Urinary bladder (tissue), 3 donors: ENCODE measurements at regions not wholly inside any gene's neighbourhood (a gene's known extent, or its start where the extent isn't known, plus 50 kb on each side); places are given as distances from the start of the nearest gene placed in this dataset.

Experiments
- DNase-seq: peaks from one replicate; pipeline ENCODE4 v3.0.0-alpha.2; 2015; ENCODE audit errors: extremely low spot score
- H3K27ac ChIP-seq: one replicate; pipeline ENCODE4 v1.5.1; 2013; ENCODE audit warnings: low read depth, mild to moderate bottlenecking, moderate library complexity
- H3K36me3 ChIP-seq: one replicate; pipeline ENCODE4 v1.6.1; 2013; ENCODE audit warnings: mild to moderate bottlenecking, moderate library complexity; ENCODE audit not compliant: insufficient read depth
- H3K4me1 ChIP-seq: one replicate; pipeline ENCODE4 v1.6.1; 2013; ENCODE audit warnings: mild to moderate bottlenecking, moderate library complexity; ENCODE audit not compliant: insufficient read depth
- H3K4me3 ChIP-seq: one replicate; pipeline ENCODE4 v1.5.1; 2013; ENCODE audit warnings: low read depth, low read length
- WGBS: extraction: QIAGEN DNeasy Blood & Tissue Kit; methylation state at CpG from one replicate; pipeline ENCODE4 v1.1.7; 2013; 5-methylcytosine and 5-hydroxymethylcytosine counted together
- donor health status: healthy with polysubstance abuse.
- donor health status: healthy.

DNA sequence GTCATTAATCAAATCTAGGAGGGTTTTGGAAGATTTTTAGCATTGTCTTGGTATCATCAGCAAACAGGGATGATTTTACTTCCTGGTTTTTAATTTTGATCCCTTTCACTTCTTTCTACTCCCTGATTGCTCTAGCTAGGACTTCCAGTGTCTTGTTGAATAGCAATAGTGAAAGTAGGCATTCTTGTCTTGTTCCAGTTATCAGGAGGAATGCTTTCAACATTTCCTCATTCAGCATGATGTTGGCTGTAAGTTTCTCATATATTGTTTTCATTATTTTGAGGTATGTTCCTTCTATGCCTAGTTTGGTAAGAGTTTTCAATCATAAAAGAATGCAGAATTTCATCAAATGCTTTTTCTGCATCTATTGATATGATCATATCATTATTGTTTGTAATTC is 244.2 kb upstream of the CLEC14A start:
- no peak for DNase-seq
- H3K4me1 ChIP-seq, result no peaks in the 10 kb centered on the region
- H3K4me3 ChIP-seq, result no peak overlapping the region
- no peaks in the 10 kb centered on the region for H3K36me3 ChIP-seq
- H3K27ac ChIP-seq, result no peak overlapping the region

DNA sequence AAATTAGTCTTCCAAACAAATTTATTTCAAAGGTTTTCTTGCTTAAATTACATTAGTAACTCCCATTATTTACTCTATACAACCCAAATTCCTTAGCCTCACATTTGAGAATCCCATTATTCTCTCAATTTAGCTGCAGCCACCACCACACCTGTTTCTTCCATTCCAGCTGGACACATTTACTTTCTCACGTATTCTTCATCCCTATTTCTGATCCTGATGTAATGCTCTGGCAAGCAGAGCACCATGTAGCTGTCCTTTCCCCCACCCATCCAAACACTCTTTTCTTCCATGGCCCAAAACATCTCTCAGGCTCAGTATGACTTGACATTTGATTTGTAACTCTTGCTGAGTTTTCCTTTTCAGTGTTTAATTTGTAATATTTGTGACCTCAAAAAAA is 240.2 kb upstream of the CLEC14A start:
- no peaks in the 10 kb centered on the region for H3K36me3 ChIP-seq
- DNase-seq, result no peak
- H3K27ac ChIP-seq, result no peak overlapping the region
- H3K4me3 ChIP-seq, result no peak overlapping the region
- no peaks in the 10 kb centered on the region for H3K4me1 ChIP-seq
- 57% methylated on average over 1 of the region's 1 CpG for WGBS

DNA sequence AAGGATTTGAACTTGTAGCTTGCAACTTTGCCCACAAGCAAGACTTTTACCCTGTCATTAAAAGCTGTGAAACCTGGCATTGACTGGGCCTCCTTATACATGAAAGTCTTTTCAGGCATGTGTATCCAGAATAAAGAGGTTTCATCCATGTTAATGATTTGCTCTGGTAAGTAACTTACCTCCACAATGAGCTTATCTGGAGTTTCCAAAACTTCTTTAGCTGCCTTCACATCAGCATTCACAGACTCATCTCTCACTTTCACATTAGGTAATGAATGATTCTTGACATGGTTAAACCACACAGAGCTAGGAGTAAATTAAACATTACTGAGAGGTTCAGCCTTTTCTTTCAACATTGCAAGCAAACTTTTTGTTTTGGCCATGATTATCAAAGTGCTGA is 234.4 kb upstream of the CLEC14A start:
- DNase-seq, result no peak
- H3K4me3 ChIP-seq, result no peak overlapping the region
- H3K4me1 ChIP-seq, result no peaks in the 10 kb centered on the region
- no peaks in the 10 kb centered on the region for H3K36me3 ChIP-seq
- H3K27ac ChIP-seq, result no peak overlapping the region

DNA sequence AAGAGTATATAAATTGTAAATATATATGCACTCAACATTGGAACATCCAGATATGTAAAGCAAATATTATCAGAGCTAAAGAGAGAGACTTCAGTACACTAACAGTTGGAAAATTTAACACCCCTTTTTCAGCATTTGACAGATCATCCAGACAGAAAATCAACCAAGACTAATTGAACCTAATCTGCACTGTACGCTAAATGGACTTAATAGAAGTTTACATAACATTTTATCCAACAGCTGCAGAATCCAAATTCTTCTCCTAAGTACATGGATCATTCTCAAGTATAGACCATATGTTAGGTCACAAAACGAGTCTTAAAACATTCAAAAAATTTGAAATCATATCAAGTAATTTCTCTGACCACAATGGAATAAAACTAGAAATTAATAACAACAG is 229.1 kb upstream of the CLEC14A start:
- H3K4me3 ChIP-seq, result no peak overlapping the region
- H3K27ac ChIP-seq, result no peak overlapping the region
- 33% methylated on average over 2 of the region's 2 CpGs for WGBS
- no peaks in the 10 kb centered on the region for H3K36me3 ChIP-seq
- no peak for DNase-seq
- no peaks in the 10 kb centered on the region for H3K4me1 ChIP-seq

DNA sequence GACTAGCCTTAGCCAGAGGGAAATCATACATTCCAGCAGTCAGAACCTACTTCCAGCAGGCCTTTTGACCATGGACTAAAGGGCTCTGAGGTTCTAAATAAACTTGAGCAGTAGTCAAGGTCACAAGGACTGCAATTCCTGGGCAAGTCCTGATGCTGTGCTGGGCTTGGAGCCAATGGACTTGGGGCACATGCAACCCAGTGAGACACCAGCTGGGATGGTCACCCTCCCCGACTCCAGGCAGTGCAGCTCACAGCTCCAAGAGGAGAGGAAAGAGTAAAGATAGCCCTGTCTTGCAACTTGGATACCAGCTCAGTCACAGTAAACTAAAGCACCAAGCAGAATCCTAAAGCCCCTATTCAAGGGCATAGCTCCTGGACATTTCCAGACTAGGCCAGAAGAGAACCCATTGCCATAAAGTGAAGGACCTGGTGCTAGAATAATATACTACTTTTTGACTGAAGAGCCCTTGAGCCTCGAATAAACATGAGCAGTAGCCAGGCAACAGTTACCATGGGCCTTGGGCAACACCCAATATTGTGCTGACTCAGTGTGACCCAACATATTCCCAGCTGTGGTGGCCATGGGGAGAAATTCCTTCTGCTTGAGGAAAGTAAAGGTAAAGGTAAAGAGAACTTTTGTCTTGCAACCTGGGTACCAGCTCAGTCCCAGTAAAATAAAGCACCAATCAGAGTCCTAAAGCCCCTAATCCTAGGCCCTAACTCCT is 226.2 kb upstream of the CLEC14A start:
- H3K4me3 ChIP-seq, result no peak overlapping the region
- H3K4me1 ChIP-seq, result no peaks in the 10 kb centered on the region
- 73% methylated on average over 2 of the region's 2 CpGs for WGBS
- H3K27ac ChIP-seq, result no peak overlapping the region
- no peaks in the 10 kb centered on the region for H3K36me3 ChIP-seq
- no peak for DNase-seq

DNA sequence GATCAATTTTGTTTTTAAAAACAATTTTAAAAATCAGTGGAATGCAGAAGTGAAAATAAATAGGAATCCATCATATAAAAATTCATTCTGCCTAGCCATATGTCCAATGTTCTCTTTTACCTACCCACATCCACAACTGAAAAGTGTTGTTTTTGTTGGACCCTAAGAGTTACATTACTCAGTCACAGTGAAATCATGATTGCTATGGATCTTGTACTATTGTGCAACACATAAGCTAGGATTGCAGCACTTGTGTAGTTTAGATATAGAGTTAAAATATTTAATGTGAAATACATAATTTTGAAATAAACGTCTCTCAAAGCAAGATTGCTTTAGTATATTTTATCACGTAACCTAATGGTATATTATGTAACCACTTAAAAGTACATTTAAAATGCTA is 213.3 kb upstream of the CLEC14A start:
- Histone ChIP-seq H3K27ac (no peak overlapping the region), H3K4me3 (no peak overlapping the region), H3K36me3 (no peaks in the 10 kb centered on the region), H3K4me1 (no peaks in the 10 kb centered on the region)
- no peak for DNase-seq
- 63% methylated on average over 2 of the region's 2 CpGs for WGBS

DNA sequence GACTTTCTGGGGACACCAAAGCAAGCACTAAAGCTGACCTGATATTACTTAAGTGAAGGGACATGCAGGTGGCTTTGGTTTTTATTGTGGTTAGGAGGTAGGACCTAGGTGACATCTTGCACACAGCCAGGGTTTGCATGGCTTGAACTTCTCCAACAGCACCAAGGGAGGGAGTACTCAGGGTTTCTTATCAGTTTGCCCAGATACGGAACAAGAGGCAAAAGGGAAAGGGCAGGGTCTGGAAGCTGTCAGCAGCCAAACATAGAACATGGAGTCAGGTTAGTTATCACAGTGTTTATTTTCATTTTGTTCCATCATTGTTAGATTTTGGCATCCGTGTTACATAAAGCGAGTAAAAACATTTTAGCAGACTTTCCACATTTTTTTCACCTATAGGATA is 186.3 kb upstream of the CLEC14A start:
- H3K4me1 ChIP-seq, result no peaks in the 10 kb centered on the region
- H3K4me3 ChIP-seq, result no peak overlapping the region
- no peak overlapping the region for H3K27ac ChIP-seq
- no peaks in the 10 kb centered on the region for H3K36me3 ChIP-seq
- WGBS, result 40% methylated on average over 3 of the region's 3 CpGs
- DNase-seq, result no peak

DNA sequence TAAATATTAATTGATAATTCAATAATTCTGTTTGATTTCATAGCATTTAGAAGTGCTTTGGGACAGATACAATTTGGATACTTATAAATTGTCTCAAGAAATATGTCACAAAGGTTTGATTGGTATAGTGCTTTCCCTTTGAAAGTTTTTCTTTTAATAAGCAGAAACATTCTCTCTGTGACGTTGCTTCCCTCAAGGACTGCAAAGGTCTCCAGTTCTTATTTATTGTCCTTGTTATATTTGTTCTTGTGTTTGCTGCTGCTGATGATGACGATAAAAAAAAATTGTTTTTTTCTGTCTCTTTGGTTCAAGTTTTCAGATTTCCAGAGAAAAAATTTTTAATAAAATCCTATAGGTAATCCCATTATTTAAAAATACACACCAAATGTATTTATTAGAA is 176.3 kb upstream of the CLEC14A start:
- no peak overlapping the region for H3K27ac ChIP-seq
- no peaks in the 10 kb centered on the region for H3K4me1 ChIP-seq
- 88% methylated on average over 2 of the region's 2 CpGs for WGBS
- no peaks in the 10 kb centered on the region for H3K36me3 ChIP-seq
- no peak overlapping the region for H3K4me3 ChIP-seq
- no peak for DNase-seq

DNA sequence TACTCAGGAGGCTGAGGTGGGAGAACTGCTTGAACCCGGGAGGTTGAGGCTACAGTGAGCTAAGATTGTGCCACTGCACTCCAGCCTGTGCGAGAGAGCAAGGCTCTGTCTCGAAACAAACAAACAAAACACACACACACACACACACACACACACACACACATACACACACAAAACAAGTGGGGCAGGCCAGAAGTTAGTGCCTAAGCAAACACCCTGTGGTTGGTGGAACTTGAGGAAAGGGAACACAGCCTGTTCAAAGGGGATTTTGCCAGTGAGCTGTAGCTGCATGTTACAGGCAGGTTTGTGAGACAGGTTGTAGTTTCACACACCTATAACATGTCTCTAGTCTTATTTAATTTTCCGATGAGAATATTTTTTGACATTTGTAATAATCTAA is 175.3 kb upstream of the CLEC14A start:
- Histone ChIP-seq H3K36me3 (no peaks in the 10 kb centered on the region), H3K4me1 (no peaks in the 10 kb centered on the region), H3K4me3 (no peak overlapping the region), H3K27ac (no peak overlapping the region)
- 85% methylated on average over 4 of the region's 4 CpGs for WGBS
- DNase-seq, result no peak

DNA sequence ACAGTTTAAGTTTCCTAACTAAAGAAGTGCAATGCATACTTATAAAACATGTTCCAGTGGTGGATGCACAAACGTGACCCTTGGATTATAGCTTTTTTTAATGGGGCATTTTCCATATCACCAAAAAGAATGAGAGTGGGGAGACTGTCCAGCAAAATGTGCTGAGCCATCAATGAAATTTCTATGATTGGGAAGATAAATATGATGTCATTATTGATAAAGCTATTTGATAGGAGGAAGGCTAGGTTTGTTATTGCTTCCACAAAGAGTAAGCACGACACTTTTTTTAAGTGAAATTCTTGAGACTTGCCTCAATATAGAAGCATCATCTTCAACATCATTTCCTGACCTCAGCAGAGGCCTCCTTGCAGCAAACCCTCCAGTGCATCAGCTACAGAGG is 174.6 kb upstream of the CLEC14A start:
- WGBS, result 74% methylated on average over 2 of the region's 2 CpGs
- no peak for DNase-seq
- H3K4me1 ChIP-seq, result no peaks in the 10 kb centered on the region
- H3K4me3 ChIP-seq, result no peak overlapping the region
- no peak overlapping the region for H3K27ac ChIP-seq
- H3K36me3 ChIP-seq, result no peaks in the 10 kb centered on the region

DNA sequence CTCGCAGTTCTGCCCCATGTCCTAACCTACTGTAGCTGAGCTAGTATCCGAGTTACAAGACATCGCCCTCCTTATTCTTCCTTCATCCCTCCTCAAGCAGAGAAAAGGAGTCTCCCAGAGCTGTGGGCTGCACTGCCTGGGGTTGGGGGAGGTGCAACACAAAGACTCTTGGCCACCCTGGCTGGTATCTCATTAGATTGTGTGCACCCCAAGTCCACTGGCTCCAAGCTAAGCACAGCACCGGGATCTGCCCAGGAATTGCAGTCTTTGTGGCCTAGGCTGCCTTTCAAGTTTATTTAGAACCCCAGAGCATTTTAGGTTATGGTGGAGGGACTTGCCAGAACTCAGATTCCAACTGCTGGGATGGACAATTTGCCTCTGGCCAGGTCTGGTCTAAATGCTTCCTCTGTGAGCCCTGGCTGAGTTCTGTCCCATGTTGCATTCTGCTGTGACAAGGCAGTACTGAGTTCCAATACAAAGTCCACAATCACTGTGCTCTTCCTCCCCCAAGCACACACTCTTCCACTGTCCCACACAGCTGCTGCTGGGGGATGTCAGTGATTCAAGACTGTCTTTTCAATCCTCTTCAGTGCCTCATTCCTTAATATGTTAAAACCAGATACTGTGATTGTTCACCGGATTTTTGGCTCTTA is 169.6 kb upstream of the CLEC14A start:
- no peak overlapping the region for H3K27ac ChIP-seq
- 87% methylated on average over 5 of the region's 5 CpGs for WGBS
- no peak for DNase-seq
- H3K4me3 ChIP-seq, result no peak overlapping the region
- H3K4me1 ChIP-seq, result no peaks in the 10 kb centered on the region
- H3K36me3 ChIP-seq, result no peaks in the 10 kb centered on the region

DNA sequence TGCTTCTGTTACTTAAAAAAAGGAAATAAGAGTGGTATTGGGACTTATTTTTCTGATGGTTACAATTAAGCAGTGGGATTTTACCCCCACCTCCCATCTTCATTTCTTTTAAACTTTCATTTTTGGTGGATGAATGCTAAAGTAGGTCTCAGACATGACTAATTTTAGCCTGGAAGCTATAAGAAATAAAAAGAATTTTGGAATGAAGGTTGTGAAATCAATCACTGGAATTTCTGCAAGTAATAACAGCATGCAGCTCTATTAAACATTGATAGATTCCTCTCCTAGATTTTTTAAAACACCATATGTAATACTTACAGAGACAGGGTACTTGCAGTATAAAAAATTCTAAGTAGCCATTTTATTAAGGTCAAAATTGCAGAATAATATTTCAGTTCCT is 164.2 kb upstream of the CLEC14A start:
- no peak for DNase-seq
- Histone ChIP-seq H3K4me1 (no peaks in the 10 kb centered on the region), H3K4me3 (no peak overlapping the region), H3K36me3 (no peaks in the 10 kb centered on the region), H3K27ac (no peak overlapping the region)

DNA sequence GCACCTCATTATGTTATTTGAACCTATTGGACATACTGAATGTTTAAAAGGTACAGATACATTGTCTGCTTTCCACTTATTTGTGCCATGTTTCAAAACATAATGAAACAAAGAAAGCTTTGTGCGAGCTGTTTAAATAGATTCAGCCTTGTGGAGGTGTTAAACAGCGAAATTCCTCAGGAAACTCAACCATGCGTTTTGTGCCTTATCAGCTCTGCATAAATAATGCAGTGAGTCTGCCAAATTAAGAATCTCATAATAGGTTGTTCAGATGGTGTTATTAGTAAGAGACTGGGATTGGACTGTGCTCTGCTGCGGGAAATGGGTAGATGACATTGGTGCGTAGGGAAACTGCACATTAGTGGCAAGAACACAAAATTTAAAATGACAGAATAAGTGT is 163.7 kb upstream of the CLEC14A start:
- Histone ChIP-seq H3K4me3 (no peak overlapping the region), H3K4me1 (no peaks in the 10 kb centered on the region), H3K36me3 (no peaks in the 10 kb centered on the region), H3K27ac (no peak overlapping the region)
- 67% methylated on average over 5 of the region's 5 CpGs for WGBS
- no peak for DNase-seq

DNA sequence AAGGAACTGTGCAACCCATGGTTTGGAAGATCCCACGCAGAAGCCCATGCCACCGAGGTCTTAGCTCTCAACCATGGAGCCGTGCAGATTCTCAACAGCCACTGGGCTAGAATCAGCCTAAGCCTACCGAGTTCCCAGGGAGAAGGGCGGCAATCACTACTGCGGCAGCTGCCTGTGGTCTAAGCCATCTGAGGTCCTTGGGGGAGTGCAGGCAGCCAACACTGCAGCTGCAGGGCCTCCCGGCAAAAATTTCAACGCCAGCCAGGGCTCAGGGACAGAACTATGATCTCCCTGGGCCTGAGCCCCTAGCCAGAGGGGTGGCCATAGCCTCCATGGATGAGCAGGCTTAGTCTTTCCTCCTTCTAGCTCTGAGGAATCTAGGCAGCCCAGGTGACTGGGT is 156.8 kb upstream of the CLEC14A start:
- WGBS, result 93% methylated on average over 8 of the region's 8 CpGs
- Histone ChIP-seq H3K4me1 (no peaks in the 10 kb centered on the region), H3K36me3 (no peaks in the 10 kb centered on the region), H3K27ac (no peak overlapping the region), H3K4me3 (no peak overlapping the region)
- no peak for DNase-seq

DNA sequence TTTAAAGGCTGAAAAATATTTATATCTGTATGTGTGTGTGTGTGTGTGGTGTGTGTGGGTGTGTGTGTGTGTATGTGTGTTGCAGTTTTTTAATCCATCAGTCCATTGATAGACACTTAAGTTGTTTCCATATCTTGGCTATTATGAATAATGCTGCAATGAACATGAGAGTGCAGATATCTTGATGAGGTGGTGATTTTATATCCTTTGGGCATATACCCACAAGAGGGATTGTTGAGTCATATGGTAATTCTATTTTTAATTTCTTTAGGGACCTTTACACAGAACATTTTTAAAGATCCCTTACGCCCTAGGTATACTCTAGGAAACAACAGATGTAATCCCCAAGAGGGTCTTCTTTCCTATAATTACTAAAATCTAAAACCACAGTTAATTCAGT is 154.5 kb upstream of the CLEC14A start:
- Histone ChIP-seq H3K27ac (no peak overlapping the region), H3K4me1 (no peaks in the 10 kb centered on the region), H3K4me3 (no peak overlapping the region), H3K36me3 (no peaks in the 10 kb centered on the region)
- WGBS, result 91% methylated on average over 1 of the region's 1 CpG
- DNase-seq, result no peak
